A549 (cell line): ENCODE measurements at regions not wholly inside any gene's neighbourhood (a gene's known extent, or its start where the extent isn't known, plus 50 kb on each side); places are given as distances from the start of the nearest gene placed in this dataset.
"Not testable (repeated sequence)": the region's sequence is repeated elsewhere in the genome, so short reads cannot be mapped to it uniquely, and the experiment has no call there.

Source experiments
- CEBPB ChIP-seq, 2 experiments: fragments of >200 bp in 1 of 2; sonication (Bioruptor Twin) in 1 of 2; formaldehyde crosslinking in 1 of 2; IDR thresholded peaks; 2 replicates each; pipeline ENCODE4 v1.6.1; 2012 to 2016
- CTCF ChIP-seq: fragments of >200 bp; sonication (Bioruptor Twin); formaldehyde crosslinking; IDR thresholded peaks from 3 replicates; pipeline ENCODE4 v1.5.1; 2016
- EP300 ChIP-seq, 2 experiments: fragments of >200 bp; sonication (Bioruptor Twin); formaldehyde crosslinking; IDR thresholded peaks; 2 replicates in 1 of 2; 3 replicates in 1 of 2; pipeline ENCODE4 v1.6.1; 2016 to 2017
- FOSL2 ChIP-seq, 2 experiments: fragments of 450-650 bp in 1 of 2; fragments of >200 bp in 1 of 2; sonication (Bioruptor Twin) in 1 of 2; formaldehyde crosslinking; IDR thresholded peaks; 2 replicates each; pipeline versions ENCODE4 v1.5.0 to v1.6.1; 2016 to 2020; ENCODE audit warnings: mild to moderate bottlenecking in 1 of 2, moderate library complexity in 1 of 2
- HMGXB4 ChIP-seq: fragments of 250-450 bp; sonication (Bioruptor Pico); IDR thresholded peaks from 2 replicates; pipeline ENCODE4 v1.5.0; 2021; ENCODE audit warnings: mild to moderate bottlenecking, moderate library complexity, borderline replicate concordance
- JUN ChIP-seq, 2 experiments: fragments of >200 bp; sonication (Bioruptor Twin); formaldehyde crosslinking; IDR thresholded peaks; 2 replicates in 1 of 2; 3 replicates in 1 of 2; pipeline ENCODE4 v1.6.1; 2016 to 2017
- NR3C1 ChIP-seq: fragments of >200 bp; sonication (Bioruptor Twin); formaldehyde crosslinking; IDR thresholded peaks from 3 replicates; pipeline ENCODE4 v1.6.1; 2017
- POLR2A ChIP-seq: IDR thresholded peaks from 2 replicates; pipeline ENCODE4 v1.6.1; 2012; ENCODE audit warnings: mild to moderate bottlenecking, low read length
- REST ChIP-seq: fragments of 200-600 bp; sonication (generic); IDR thresholded peaks from 2 replicates; pipeline ENCODE4 v1.6.1; 2016; ENCODE audit warnings: antibody characterized with exemption, mild to moderate bottlenecking, moderate library complexity
- USF2 ChIP-seq: fragments of 450-650 bp; IDR thresholded peaks from 2 replicates; pipeline ENCODE4 v1.6.1; 2014; ENCODE audit warnings: antibody characterized with exemption

- not testable (repeated sequence) for TF ChIP-seq CTCF; FOSL2 (IDR thresholded peaks at IDR 0.05); FOSL2 (CRISPR knock-in tag; IDR thresholded peaks at IDR 0.05); POLR2A; CEBPB (IDR thresholded peaks at IDR 0.05); NR3C1; JUN (IDR thresholded peaks at IDR 0.05); EP300 (IDR thresholded peaks at IDR 0.05); HMGXB4; REST; USF2
Measured at GRCh38 chr3:110626652-110627111, 444.9 kb upstream of the NECTIN3 start.
